ENCODE measurements at regions not wholly inside any gene's neighbourhood (a gene's known extent, or its start where the extent isn't known, plus 50 kb on each side); places are given as distances from the start of the nearest gene placed in this dataset.

DNA sequence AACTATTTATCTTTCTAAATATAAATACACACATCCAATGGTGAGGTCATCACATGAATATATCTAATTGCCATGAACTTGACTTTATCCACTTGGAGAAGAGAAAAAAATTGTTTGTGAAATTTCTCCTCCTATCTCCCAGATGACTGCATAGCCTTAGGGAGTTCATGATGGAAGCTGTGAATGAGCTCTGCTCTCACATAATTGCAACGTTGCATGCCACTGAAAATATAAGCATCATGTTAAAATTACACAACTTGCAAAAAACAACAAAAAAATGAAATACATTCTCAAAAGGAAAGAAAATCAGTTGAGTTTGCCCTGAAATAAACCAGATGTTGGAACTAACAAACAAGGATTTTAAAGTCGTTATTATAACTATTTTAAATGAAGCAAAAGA, 50.6 kb upstream of the OSR1 start:
- no peak for DNase-seq

DNA sequence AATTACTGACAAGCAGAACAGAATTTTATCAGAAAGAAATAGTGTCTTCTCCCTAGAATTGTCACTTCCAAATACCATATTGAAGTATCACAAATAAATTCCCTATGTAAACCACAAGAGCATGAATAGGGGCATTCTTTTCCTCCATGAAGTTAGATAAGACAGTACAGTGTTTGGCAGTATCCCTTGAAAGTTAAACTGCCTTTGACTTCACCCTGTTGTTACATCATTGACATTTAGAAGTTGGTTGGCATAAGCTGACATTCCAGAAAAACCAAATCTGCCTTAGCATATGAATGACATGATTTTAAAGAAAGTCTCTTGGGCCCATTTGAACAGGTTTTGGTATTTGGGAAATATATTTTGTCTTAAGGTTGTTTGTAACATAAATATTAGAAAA, 50.2 kb upstream of the OSR1 start:
- no peak for DNase-seq
